ENCODE measurements at regions not wholly inside any gene's neighbourhood (a gene's known extent, or its start where the extent isn't known, plus 50 kb on each side); places are given as distances from the start of the nearest gene placed in this dataset.

DNA sequence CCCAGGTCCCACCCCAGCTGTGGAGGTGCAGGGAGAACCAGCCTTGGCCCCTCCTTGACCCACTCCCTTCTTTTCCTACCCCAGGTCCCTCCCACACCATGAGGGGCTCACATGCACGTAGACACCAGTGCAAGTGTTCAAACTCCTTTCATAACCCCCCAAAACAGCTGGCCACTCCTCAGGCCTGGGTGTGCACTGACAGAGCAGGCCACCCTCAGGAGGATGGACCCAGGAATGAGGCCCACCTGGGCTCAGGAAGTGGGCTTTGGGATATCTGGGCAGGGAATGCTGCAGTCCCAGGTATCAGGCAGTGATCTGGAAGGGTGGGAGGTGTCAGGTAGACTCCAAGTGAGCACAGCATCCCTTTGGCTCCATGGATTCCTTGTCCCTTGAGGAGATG is 723.8 kb downstream of the MATN1 start:
- no peak for DNase-seq (ENCODE audit: low read depth, low spot score)
- Histone ChIP-seq H4K20me1 (ENCODE audit: control insufficient read depth, insufficient read depth) (no peaks in the 10 kb centered on the region), H3K4me3 (no peak overlapping the region), H2AFZ (ENCODE audit: control insufficient read depth, low read depth, low read length) (no peak overlapping the region), H3K4me1 (ENCODE audit: control insufficient read depth, insufficient read depth, low read length) (no peaks in the 10 kb centered on the region), H3K9me3 (replicated peaks; ENCODE audit: control insufficient read depth, insufficient read depth, low read length) (no peaks in the 10 kb centered on the region), H3K9ac (ENCODE audit: control insufficient read depth, insufficient read depth, low read length) (no peak overlapping the region), H3K4me2 (ENCODE audit: control insufficient read depth, insufficient read depth) (no peak overlapping the region), H3K36me3 (ENCODE audit: control insufficient read depth in 2 of 2, insufficient read depth in 2 of 2, low read length in 1 of 2) (no peaks in the 10 kb centered on the region), H3K79me2 (ENCODE audit: control insufficient read depth, insufficient read depth, low read length) (no peaks in the 10 kb centered on the region), H3K27ac (ENCODE audit: control insufficient read depth, insufficient read depth) (no peak overlapping the region), H3K27me3 (replicated peaks in 1 of 2; ENCODE audit: control insufficient read depth in 2 of 2, insufficient read depth in 2 of 2, low read length in 1 of 2) (no peaks in the 10 kb centered on the region; a peak in 1 of 4 replicates)
- FAIRE-seq: no peak
- in situ Hi-C loops (cut with MboI) (no loop called here), intact Hi-C loops (cut with micrococcal nuclease; ENCODE audit: unreplicated experiment) (no loop called here)
- CTCF ChIA-PET: no interaction called here
- no TSS peak for BruUV-seq (replicated peaks)
- RAD21 ChIA-PET (ENCODE audit: unreplicated experiment): no interaction called here
- WGBS (ENCODE audit: insufficient coverage, insufficient replicate concordance, low lambda C conversion rate, missing lambda C conversion rate): 0% methylated on average over 1 of the region's 1 CpG
- TF ChIP-seq ATF7 (IDR thresholded peaks at IDR 0.05; ENCODE audit: low read depth): no peak
- TF ChIP-seq YY1 (IDR thresholded peaks at IDR 0.05; ENCODE audit: low read depth, low read length): no peak
- no peak for TF ChIP-seq WRNIP1 (IDR thresholded peaks at IDR 0.05; ENCODE audit: borderline replicate concordance, low read depth, low read length)
- TF ChIP-seq, protein P1, sequence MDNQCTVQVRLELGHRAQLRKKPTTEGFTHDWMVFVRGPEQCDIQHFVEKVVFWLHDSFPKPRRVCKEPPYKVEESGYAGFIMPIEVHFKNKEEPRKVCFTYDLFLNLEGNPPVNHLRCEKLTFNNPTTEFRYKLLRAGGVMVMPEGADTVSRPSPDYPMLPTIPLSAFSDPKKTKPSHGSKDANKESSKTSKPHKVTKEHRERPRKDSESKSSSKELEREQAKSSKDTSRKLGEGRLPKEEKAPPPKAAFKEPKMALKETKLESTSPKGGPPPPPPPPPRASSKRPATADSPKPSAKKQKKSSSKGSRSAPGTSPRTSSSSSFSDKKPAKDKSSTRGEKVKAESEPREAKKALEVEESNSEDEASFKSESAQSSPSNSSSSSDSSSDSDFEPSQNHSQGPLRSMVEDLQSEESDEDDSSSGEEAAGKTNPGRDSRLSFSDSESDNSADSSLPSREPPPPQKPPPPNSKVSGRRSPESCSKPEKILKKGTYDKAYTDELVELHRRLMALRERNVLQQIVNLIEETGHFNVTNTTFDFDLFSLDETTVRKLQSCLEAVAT (IDR thresholded peaks at IDR 0.05): no peak
- no peak for TF ChIP-seq ZNF622 (IDR thresholded peaks at IDR 0.05)
- no peak for TF ChIP-seq TBL1XR1 (IDR thresholded peaks at IDR 0.05; ENCODE audit: low read depth, low read length)
- no peak for TF ChIP-seq POU2F2 (IDR thresholded peaks at IDR 0.05; ENCODE audit: borderline replicate concordance, low read depth, low read length)
- no peak for TF ChIP-seq HDAC6 (IDR thresholded peaks at IDR 0.05; ENCODE audit: unreplicated experiment)
- TF ChIP-seq IKZF2 (IDR thresholded peaks at IDR 0.05): no peak
- TF ChIP-seq, protein P2, sequence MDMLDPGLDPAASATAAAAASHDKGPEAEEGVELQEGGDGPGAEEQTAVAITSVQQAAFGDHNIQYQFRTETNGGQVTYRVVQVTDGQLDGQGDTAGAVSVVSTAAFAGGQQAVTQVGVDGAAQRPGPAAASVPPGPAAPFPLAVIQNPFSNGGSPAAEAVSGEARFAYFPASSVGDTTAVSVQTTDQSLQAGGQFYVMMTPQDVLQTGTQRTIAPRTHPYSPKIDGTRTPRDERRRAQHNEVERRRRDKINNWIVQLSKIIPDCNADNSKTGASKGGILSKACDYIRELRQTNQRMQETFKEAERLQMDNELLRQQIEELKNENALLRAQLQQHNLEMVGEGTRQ (IDR thresholded peaks at IDR 0.05; ENCODE audit: borderline replicate concordance, low read depth, low read length): no peak
- TF ChIP-seq, protein P3, sequence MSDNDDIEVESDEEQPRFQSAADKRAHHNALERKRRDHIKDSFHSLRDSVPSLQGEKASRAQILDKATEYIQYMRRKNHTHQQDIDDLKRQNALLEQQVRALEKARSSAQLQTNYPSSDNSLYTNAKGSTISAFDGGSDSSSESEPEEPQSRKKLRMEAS (IDR thresholded peaks at IDR 0.05; ENCODE audit: low read depth, low read length): no peak
- no peak for TF ChIP-seq BHLHE40 (IDR thresholded peaks at IDR 0.05; ENCODE audit: borderline replicate concordance in 1 of 2, low read depth in 2 of 2, low read length in 1 of 2)
- POLR2A ChIA-PET: no interaction called here
- no peak for ATAC-seq
- SMC1A ChIA-PET (ENCODE audit: uncharacterized antibody, unreplicated experiment): no interaction called here
